ENCODE measurements at regions not wholly inside any gene's neighbourhood (a gene's known extent, or its start where the extent isn't known, plus 50 kb on each side); places are given as distances from the start of the nearest gene placed in this dataset.
"Not testable (repeated sequence)": the region's sequence is repeated elsewhere in the genome, so short reads cannot be mapped to it uniquely, and the experiment has no call there.

DNA sequence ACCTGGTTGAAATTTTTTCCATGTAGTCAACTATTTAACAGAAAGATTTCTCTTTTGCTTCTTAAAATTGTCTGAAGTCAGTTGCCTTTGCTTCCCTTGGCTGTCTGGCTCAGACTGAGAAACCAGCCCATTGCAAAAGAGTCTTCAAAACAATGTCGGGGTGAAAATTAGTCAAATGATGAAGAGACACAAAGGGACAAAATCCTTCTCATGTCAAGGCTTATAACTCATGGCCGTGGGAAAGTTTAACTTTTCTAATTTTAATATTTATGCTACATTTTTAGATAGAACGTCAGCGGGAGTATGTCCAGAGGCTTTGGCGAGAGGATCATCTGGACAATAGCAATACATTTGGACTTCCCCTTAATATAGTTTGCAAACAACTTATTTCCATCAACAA lies 127.2 kb downstream of the CD164 start:
- no peak for TF ChIP-seq CTCF (IDR thresholded peaks at IDR 0.05; ENCODE audit: low read depth, low read length)
- no peak for DNase-seq (ENCODE audit: extremely low read depth, low read depth)

- no peak for TF ChIP-seq CTCF (IDR thresholded peaks at IDR 0.05; ENCODE audit: low read depth, low read length)
- no peak for DNase-seq (ENCODE audit: extremely low read depth, low read depth)
Observed at GRCh38 chr6:109253366-109253765, 128.9 kb downstream of the CD164 start.

GRCh38 chr6:109252261-109253041 lies 129.8 kb downstream of the CD164 start:
- DNase-seq (ENCODE audit: extremely low read depth, low read depth) = no peak
- no peak for TF ChIP-seq CTCF (IDR thresholded peaks at IDR 0.05; ENCODE audit: low read depth, low read length)

DNA sequence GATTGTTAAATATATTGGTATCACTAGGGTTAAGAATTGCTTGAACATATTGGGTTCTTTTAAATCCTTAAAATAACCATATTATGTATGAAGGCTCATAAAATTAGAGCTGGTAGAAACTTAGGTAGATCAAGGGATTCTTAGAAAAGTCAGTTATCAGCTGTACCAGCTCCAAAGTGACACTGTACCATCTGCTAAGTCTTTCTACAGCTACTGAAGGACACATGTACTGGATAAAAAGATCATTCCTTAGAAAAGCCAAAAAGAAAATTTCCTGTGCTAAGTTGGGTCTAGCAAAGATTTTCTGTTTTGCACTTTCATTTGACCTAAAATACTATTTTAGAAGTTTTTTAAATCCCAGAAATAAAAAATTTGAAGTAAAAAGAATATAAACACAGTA lies 130.4 kb downstream of the CD164 start:
- no peak for TF ChIP-seq CTCF (IDR thresholded peaks at IDR 0.05; ENCODE audit: low read depth, low read length)
- DNase-seq (ENCODE audit: extremely low read depth, low read depth) = no peak

DNA sequence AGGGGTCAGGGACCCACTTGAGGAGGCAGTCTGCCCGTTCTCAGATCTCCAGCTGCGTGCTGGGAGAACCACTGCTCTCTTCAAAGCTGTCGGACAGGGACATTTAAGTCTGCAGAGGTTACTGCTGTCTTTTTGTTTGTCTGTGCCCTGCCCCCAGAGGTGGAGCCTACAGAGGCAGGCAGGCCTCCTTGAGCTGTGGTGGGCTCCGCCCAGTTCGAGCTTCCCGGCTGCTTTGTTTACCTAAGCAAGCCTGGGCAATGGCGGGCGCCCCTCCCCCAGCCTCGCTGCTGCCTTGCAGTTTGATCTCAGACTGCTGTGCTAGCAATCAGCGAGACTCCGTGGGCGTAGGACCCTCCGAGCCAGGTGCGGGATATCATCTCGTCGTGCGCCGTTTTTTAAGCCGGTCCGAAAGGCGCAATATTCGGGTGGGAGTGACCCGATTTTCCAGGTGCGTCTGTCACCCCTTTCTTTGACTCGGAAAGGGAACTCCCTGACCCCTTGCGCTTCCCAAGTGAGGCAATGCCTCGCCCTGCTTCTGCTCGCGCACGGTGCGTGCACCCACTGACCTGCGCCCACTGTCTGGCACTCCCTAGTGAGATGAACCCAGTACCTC lies 131.6 kb downstream of the CD164 start:
- DNase-seq (ENCODE audit: extremely low read depth, low read depth) = not testable (repeated sequence)

DNA sequence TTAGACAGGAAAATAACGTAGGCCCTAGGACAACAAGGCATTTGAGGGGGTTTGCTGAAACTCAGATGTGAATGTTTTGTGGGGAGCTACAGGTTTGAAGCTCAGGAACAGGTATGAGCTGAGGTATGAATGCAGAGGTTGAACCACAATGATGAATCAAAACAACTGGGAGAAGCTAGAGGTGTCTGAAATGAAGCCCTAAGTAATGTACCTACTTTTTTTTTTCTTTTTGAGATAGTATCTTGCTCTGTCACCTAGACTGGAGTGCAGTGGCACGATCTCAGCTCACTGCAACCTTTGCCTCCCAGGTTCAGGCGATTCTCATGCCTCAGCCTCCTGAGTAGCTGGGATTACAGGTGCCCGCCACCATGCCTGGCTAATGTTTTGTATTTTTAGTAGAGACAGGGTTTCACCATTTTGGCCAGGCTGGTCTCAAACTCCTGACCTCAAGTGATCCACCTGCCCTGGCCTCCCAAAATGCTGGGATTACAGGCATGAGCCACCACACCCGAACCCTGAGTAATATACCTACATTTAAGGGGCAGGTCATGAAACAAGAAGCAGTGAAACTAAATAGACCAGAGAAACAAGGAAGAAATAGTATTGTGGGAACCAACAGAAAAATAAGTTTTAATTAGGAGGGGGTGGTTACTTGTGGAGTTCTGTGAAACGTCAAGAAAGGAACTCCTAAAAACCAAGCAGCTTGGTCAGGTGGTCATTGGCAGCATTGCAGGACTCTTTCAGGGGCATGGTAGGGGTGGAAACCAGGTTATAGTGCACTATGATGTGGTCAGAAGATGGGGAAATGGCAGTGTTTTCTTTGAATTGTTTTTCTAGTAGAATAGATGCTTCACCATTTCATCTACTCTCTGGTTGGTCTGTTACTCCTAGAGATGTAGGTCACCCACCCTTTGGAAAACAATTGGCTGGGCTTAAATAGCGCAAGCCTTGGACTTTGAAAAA lies 138.1 kb downstream of the CD164 start:
- no peak for DNase-seq (ENCODE audit: extremely low read depth, low read depth)
- no peak for TF ChIP-seq CTCF (IDR thresholded peaks at IDR 0.05; ENCODE audit: low read depth, low read length)

DNA sequence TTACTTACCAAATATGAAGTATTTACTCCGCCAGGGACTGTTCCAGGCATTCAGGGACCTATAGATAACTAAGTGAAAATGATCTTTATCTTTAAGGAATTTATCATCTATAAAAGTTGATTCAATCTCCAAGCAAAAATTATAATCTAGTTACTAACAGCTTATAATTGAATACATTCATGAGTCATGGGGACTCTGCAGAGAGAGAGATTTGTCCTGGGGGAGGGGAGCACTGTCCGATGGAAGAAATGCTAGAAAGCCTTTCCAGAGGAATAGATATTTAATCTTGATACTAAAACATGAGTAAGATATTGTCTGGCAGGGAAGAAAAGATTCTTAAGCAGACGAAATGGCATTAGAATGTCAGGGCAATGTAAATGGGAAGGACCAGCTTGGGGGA lies 139.3 kb downstream of the CD164 start:
- TF ChIP-seq CTCF (IDR thresholded peaks at IDR 0.05; ENCODE audit: low read depth, low read length) = no peak
- no peak for DNase-seq (ENCODE audit: extremely low read depth, low read depth)

Measured in AG09319 (cell line).